GM12875 (cell line): ENCODE measurements at regions not wholly inside any gene's neighbourhood (a gene's known extent, or its start where the extent isn't known, plus 50 kb on each side); places are given as distances from the start of the nearest gene placed in this dataset.
"Not testable (repeated sequence)": the region's sequence is repeated elsewhere in the genome, so short reads cannot be mapped to it uniquely, and the experiment has no call there.

ENCODE experiments used
- H3K4me3 ChIP-seq: one replicate; pipeline ENCODE4 v1.5.1; 2011; ENCODE audit warnings: low read depth, low read length, control low read depth
- CTCF ChIP-seq: IDR thresholded peaks from 2 replicates; pipeline ENCODE4 v1.5.1; 2011; ENCODE audit warnings: low read depth, mild to moderate bottlenecking, control low read depth, inconsistent platforms, low read length, moderate library complexity, borderline replicate concordance; ENCODE audit not compliant: insufficient read depth

- TF ChIP-seq CTCF = no peak
- H3K4me3 ChIP-seq = no peak overlapping the region
Measured at GRCh38 chr13:83765796-83766195, 116.5 kb downstream of the SLITRK1 start.

- no peak overlapping the region for H3K4me3 ChIP-seq
- TF ChIP-seq CTCF = no peak
Measured at GRCh38 chr13:83761631-83762030, 120.6 kb downstream of the SLITRK1 start.

GRCh38 chr13:83755210-83755609, 127.1 kb downstream of the SLITRK1 start:
- not testable (repeated sequence) for H3K4me3 ChIP-seq

- no peak overlapping the region for H3K4me3 ChIP-seq
- TF ChIP-seq CTCF = no peak
Measured at GRCh38 chr13:83753912-83754624, 128.2 kb downstream of the SLITRK1 start.

- H3K4me3 ChIP-seq = no peak overlapping the region
- TF ChIP-seq CTCF = no peak
Measured at GRCh38 chr13:83752141-83752540, 130.1 kb downstream of the SLITRK1 start.

- no peak overlapping the region for H3K4me3 ChIP-seq
- no peak for TF ChIP-seq CTCF
Measured at GRCh38 chr13:83740622-83741021, 141.7 kb downstream of the SLITRK1 start.

GRCh38 chr13:83738407-83738806, 143.9 kb downstream of the SLITRK1 start:
- H3K4me3 ChIP-seq = no peak overlapping the region
- TF ChIP-seq CTCF = no peak
